ENCODE measurements at regions not wholly inside any gene's neighbourhood (a gene's known extent, or its start where the extent isn't known, plus 50 kb on each side); places are given as distances from the start of the nearest gene placed in this dataset.

DNA sequence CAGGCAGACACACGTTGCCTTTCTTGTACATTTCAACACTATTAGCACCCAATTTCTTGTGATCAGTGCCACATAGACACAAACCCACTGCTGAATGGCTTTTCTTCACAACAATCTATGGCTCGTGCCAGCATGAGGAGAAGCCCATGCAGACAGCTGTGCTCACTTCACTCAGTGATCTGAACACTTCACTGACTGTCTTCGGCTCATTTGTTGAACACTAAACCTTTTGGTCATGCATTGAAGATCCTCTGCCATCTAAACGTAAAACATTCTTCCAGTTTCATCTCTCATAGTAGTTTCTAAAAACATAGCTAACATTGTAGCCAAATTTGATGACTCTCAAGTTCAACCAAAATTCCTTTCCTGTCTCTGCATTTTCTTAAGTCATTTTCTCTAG, 331.0 kb upstream of the ZP4 start:
- TF ChIP-seq, protein P1, sequence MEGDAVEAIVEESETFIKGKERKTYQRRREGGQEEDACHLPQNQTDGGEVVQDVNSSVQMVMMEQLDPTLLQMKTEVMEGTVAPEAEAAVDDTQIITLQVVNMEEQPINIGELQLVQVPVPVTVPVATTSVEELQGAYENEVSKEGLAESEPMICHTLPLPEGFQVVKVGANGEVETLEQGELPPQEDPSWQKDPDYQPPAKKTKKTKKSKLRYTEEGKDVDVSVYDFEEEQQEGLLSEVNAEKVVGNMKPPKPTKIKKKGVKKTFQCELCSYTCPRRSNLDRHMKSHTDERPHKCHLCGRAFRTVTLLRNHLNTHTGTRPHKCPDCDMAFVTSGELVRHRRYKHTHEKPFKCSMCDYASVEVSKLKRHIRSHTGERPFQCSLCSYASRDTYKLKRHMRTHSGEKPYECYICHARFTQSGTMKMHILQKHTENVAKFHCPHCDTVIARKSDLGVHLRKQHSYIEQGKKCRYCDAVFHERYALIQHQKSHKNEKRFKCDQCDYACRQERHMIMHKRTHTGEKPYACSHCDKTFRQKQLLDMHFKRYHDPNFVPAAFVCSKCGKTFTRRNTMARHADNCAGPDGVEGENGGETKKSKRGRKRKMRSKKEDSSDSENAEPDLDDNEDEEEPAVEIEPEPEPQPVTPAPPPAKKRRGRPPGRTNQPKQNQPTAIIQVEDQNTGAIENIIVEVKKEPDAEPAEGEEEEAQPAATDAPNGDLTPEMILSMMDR (IDR thresholded peaks at IDR 0.05; ENCODE audit: borderline replicate concordance, extremely low read depth, low read length, poor library complexity, severe bottlenecking), result no peak
- TF ChIP-seq EZH2 (IDR thresholded peaks at IDR 0.05; ENCODE audit: borderline replicate concordance, low read depth, low read length, severe bottlenecking), result no peak

Measured in DND-41 (cell line).